AG04450 (cell line): ENCODE measurements at regions not wholly inside any gene's neighbourhood (a gene's known extent, or its start where the extent isn't known, plus 50 kb on each side); places are given as distances from the start of the nearest gene placed in this dataset.

Source experiments
- CTCF ChIA-PET: fragments of 300-600, 350-600 bp; formaldehyde crosslinking; extraction: SDS; loops from one replicate; lab custom pipeline; 2022; ENCODE audit warnings: antibody characterized with exemption, inconsistent platforms; lab: Charles Lee
- POLR2A ChIA-PET: fragments of 350-600 bp; formaldehyde crosslinking; extraction: SDS; loops from one replicate; lab custom pipeline; 2021; ENCODE audit warnings: antibody characterized with exemption, inconsistent platforms; lab: Yijun Ruan, JAX
- DNase-seq: peaks from one replicate; pipeline ENCODE4 v3.0.0-alpha.2; 2011; ENCODE audit warnings: low read depth, low spot score
- H3K27ac ChIP-seq: one replicate; pipeline ENCODE4 v1.5.1; 2012; ENCODE audit warnings: low read depth, low read length, control low read depth
- H3K27me3 ChIP-seq: one replicate; pipeline ENCODE4 v1.6.0; 2012; ENCODE audit warnings: low read length; ENCODE audit not compliant: control insufficient read depth, insufficient read depth
- H3K4me3 ChIP-seq: 2 replicates; pipeline ENCODE4 v1.5.1; 2011; ENCODE audit warnings: mild to moderate bottlenecking, low read depth, low read length, control low read depth
- H3K9me3 ChIP-seq: 2 replicates; pipeline ENCODE4 v1.5.1; 2012; ENCODE audit warnings: low read length; ENCODE audit not compliant: control insufficient read depth, insufficient read depth
- TF ChIP-seq, protein P1 (sequence below): IDR thresholded peaks from 2 replicates; pipeline ENCODE4 v1.5.1; 2011; ENCODE audit warnings: low read depth, low read length, control low read depth, inconsistent platforms

- Histone ChIP-seq H3K27ac (no peak overlapping the region), H3K4me3 (no peak overlapping the region), H3K27me3 (no peaks in the 10 kb centered on the region), H3K9me3 (no peaks in the 10 kb centered on the region)
- CTCF ChIA-PET, result interaction anchor here (1.2 kb wide), 1 partner anchor 301 kb away, joined by 3 read pairs; no protein-coding TSS in a partner anchor
- TF ChIP-seq, protein P1, sequence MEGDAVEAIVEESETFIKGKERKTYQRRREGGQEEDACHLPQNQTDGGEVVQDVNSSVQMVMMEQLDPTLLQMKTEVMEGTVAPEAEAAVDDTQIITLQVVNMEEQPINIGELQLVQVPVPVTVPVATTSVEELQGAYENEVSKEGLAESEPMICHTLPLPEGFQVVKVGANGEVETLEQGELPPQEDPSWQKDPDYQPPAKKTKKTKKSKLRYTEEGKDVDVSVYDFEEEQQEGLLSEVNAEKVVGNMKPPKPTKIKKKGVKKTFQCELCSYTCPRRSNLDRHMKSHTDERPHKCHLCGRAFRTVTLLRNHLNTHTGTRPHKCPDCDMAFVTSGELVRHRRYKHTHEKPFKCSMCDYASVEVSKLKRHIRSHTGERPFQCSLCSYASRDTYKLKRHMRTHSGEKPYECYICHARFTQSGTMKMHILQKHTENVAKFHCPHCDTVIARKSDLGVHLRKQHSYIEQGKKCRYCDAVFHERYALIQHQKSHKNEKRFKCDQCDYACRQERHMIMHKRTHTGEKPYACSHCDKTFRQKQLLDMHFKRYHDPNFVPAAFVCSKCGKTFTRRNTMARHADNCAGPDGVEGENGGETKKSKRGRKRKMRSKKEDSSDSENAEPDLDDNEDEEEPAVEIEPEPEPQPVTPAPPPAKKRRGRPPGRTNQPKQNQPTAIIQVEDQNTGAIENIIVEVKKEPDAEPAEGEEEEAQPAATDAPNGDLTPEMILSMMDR, result no peak
- no peak for DNase-seq
- POLR2A ChIA-PET, result no interaction called here
Observed at GRCh38 chr7:12987238-12987637, 299.8 kb downstream of the ARL4A start.

GRCh38 chr7:12990440-12990839 is 303.0 kb downstream of the ARL4A start:
- H3K27me3 ChIP-seq, result no peaks in the 10 kb centered on the region
- H3K9me3 ChIP-seq, result no peaks in the 10 kb centered on the region
- no peak overlapping the region for H3K27ac ChIP-seq
- POLR2A ChIA-PET, result no interaction called here
- no peak for DNase-seq
- H3K4me3 ChIP-seq, result no peak overlapping the region
- TF ChIP-seq, protein P1, result no peak
- CTCF ChIA-PET, result interaction anchor here (0.6 to 1.2 kb wide), 2 partner anchors 36 to 272 kb away, joined by 3 read pairs; no protein-coding TSS in a partner anchor

- H3K27ac ChIP-seq, result no peak overlapping the region
- H3K4me3 ChIP-seq, result no peak overlapping the region
- ChIA-PET POLR2A (no interaction called here), CTCF (no interaction called here)
- no peak for DNase-seq
- TF ChIP-seq, protein P1, result no peak
- H3K9me3 ChIP-seq, result no peaks in the 10 kb centered on the region
- no peaks in the 10 kb centered on the region for H3K27me3 ChIP-seq
Observed at GRCh38 chr7:12993025-12993424, 305.6 kb downstream of the ARL4A start.

DNA sequence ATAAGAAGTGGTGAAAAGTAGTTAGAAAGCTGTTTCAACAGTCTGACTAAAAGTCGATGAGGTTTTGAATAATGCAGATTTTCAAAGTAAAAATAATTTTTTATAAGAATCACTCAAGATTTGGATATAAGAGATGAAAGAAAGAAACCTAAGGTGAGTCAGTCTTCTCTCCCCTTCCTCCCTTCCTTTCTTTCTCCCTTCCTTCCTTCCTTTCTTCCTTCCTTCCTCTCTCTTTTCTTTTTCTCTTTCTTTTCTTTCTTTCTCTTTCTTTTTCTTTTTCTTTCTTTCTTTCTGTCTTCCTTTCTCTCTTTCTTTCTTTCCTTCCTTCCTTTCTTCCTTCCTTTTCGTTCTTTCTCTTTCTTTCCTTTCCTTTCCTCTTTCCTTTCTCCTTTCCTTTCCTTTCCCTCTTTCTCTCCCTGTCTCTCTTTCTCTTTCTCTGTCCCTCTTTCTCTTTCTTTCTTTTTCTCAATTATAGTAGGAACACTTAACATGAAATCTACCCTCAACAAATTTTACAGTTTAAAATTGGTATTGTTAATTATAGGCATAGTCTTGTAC is 308.6 kb downstream of the ARL4A start:
- DNase-seq, result no peak
- TF ChIP-seq, protein P1, result no peak
- ChIA-PET POLR2A (no interaction called here), CTCF (no interaction called here)
- H3K27ac ChIP-seq, result no peak overlapping the region
- no peaks in the 10 kb centered on the region for H3K27me3 ChIP-seq
- no peak overlapping the region for H3K4me3 ChIP-seq
- H3K9me3 ChIP-seq, result no peaks in the 10 kb centered on the region

- CTCF ChIA-PET, result no interaction called here
Observed at GRCh38 chr7:13007331-13007730, 319.9 kb downstream of the ARL4A start.

More at GRCh38 chr7:13007331-13007730, 319.9 kb downstream of the ARL4A start:
- POLR2A ChIA-PET, result no interaction called here
- Histone ChIP-seq H3K27ac (no peak overlapping the region), H3K4me3 (no peak overlapping the region), H3K9me3 (peaks cover 8% of the 10 kb centered on the region), H3K27me3 (no peaks in the 10 kb centered on the region)
- TF ChIP-seq, protein P1, result no peak
- DNase-seq, result no peak
